SU-DHL-6 (cell line): ENCODE measurements at regions not wholly inside any gene's neighbourhood (a gene's known extent, or its start where the extent isn't known, plus 50 kb on each side); places are given as distances from the start of the nearest gene placed in this dataset.

Source experiments
- EZH2phosphoT487 ChIP-seq: fragments of 200-600 bp; sonication (generic), shearing (Covaris generic); conservative IDR thresholded peaks from 2 replicates; pipeline ENCODE4 v1.6.1; 2018; ENCODE audit warnings: mild to moderate bottlenecking, antibody characterized with exemption, low read length, moderate library complexity, mixed read lengths
- TF ChIP-seq, protein P1 (sequence below): fragments of 200-600 bp; sonication (generic); IDR thresholded peaks from one replicate; pipeline ENCODE4 v1.5.1; 2017; ENCODE audit warnings: antibody characterized with exemption, mild to moderate bottlenecking, low read length, moderate library complexity; ENCODE audit not compliant: insufficient read depth, poor library complexity, severe bottlenecking

DNA sequence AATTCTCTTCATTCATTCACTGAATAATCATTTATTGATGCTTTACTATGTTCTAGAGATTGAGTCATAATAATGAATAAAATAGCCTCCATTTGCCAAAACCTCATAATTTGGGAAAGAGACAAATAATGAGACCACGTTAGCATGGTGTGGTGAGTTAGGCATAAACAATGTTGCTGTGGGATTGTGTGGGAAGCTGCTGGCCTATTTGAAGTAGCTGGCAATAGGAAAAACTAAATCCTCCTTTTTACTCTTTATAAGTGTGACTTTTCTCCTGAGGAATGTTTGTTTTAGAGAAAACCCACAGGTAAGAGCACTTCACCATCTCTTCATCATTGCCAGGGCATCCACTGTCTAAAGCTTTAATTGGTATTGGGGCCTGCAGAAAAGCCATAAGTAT, 95.3 kb downstream of the AREG start:
- TF ChIP-seq EZH2phosphoT487, result no peak
- TF ChIP-seq, protein P1, sequence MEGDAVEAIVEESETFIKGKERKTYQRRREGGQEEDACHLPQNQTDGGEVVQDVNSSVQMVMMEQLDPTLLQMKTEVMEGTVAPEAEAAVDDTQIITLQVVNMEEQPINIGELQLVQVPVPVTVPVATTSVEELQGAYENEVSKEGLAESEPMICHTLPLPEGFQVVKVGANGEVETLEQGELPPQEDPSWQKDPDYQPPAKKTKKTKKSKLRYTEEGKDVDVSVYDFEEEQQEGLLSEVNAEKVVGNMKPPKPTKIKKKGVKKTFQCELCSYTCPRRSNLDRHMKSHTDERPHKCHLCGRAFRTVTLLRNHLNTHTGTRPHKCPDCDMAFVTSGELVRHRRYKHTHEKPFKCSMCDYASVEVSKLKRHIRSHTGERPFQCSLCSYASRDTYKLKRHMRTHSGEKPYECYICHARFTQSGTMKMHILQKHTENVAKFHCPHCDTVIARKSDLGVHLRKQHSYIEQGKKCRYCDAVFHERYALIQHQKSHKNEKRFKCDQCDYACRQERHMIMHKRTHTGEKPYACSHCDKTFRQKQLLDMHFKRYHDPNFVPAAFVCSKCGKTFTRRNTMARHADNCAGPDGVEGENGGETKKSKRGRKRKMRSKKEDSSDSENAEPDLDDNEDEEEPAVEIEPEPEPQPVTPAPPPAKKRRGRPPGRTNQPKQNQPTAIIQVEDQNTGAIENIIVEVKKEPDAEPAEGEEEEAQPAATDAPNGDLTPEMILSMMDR, result no peak
